ENCODE measurements at regions not wholly inside any gene's neighbourhood (a gene's known extent, or its start where the extent isn't known, plus 50 kb on each side); places are given as distances from the start of the nearest gene placed in this dataset.
A peak's percentile ranks its signal among the peaks of the same experiment; 100 is the strongest.

DNA sequence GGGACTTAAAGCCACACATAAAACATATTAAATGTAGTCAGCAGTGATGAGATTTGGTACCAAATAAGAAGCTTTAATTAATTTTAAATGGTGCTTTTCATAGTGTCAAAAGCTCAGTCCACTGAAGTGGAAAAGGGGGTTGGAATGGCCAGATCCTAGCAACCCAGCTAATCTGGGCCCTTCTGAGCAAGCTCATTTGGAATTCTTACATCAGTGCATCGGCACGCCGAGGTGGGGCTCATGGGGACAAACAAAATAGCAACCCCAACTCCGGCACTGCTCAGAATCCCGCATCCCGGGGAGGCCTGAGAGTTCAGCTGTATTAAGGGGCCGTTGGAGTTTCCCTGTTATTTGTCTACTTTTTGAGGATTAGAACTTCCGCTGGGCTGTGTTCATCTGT lies 526.4 kb downstream of the SOX2 start:
- Histone ChIP-seq H3K27ac (ENCODE audit: low read depth, low read length) (peak overlapping the region; percentile 70), H3K4me3 (ENCODE audit: low read depth, low read length) (no peak overlapping the region), H3K36me3 (ENCODE audit: control insufficient read depth, insufficient read depth, low read length) (no peaks in the 10 kb centered on the region), H3K4me1 (ENCODE audit: control insufficient read depth, insufficient read depth, low read length) (peaks cover 9% of the 10 kb centered on the region), H3K27me3 (ENCODE audit: control insufficient read depth, insufficient read depth, low read length) (no peaks in the 10 kb centered on the region), H3K9me3 (ENCODE audit: control insufficient read depth, insufficient read depth, low read length) (no peaks in the 10 kb centered on the region)
- peak in 3 of 6 donors; percentile 64 to 91 (median 90) for DNase-seq (ENCODE audit: low read depth in 4 of 6, low spot score in 6 of 6)
- 24% methylated on average over 2 of the region's 8 CpGs for WGBS (ENCODE audit: insufficient coverage)

GRCh38 chr3:182239316-182239715 lies 527.6 kb downstream of the SOX2 start:
- peak overlapping the region; percentile 89 for H3K27ac ChIP-seq (ENCODE audit: low read depth, low read length)
- H3K27me3 ChIP-seq (ENCODE audit: control insufficient read depth, insufficient read depth, low read length): no peaks in the 10 kb centered on the region
- no CpG with 5 or more reads among the region's 2 CpGs for WGBS (ENCODE audit: insufficient coverage)
- H3K36me3 ChIP-seq (ENCODE audit: control insufficient read depth, insufficient read depth, low read length): no peaks in the 10 kb centered on the region
- peaks cover 11% of the 10 kb centered on the region for H3K4me1 ChIP-seq (ENCODE audit: control insufficient read depth, insufficient read depth, low read length)
- peak in 2 of 6 donors; percentile 61 to 73 for DNase-seq (ENCODE audit: low read depth in 4 of 6, low spot score in 6 of 6)
- no peaks in the 10 kb centered on the region for H3K9me3 ChIP-seq (ENCODE audit: control insufficient read depth, insufficient read depth, low read length)
- no peak overlapping the region for H3K4me3 ChIP-seq (ENCODE audit: low read depth, low read length)

GRCh38 chr3:182240474-182240873 lies 528.7 kb downstream of the SOX2 start:
- Histone ChIP-seq H3K27ac (ENCODE audit: low read depth, low read length) (peak overlapping the region; percentile 89), H3K27me3 (ENCODE audit: control insufficient read depth, insufficient read depth, low read length) (no peaks in the 10 kb centered on the region), H3K4me3 (ENCODE audit: low read depth, low read length) (no peak overlapping the region), H3K4me1 (ENCODE audit: control insufficient read depth, insufficient read depth, low read length) (peaks cover 13% of the 10 kb centered on the region), H3K9me3 (ENCODE audit: control insufficient read depth, insufficient read depth, low read length) (no peaks in the 10 kb centered on the region), H3K36me3 (ENCODE audit: control insufficient read depth, insufficient read depth, low read length) (no peaks in the 10 kb centered on the region)
- DNase-seq (ENCODE audit: low read depth in 4 of 6, low spot score in 6 of 6): no peak
- 0% methylated on average over 1 of the region's 2 CpGs for WGBS (ENCODE audit: insufficient coverage)

DNA sequence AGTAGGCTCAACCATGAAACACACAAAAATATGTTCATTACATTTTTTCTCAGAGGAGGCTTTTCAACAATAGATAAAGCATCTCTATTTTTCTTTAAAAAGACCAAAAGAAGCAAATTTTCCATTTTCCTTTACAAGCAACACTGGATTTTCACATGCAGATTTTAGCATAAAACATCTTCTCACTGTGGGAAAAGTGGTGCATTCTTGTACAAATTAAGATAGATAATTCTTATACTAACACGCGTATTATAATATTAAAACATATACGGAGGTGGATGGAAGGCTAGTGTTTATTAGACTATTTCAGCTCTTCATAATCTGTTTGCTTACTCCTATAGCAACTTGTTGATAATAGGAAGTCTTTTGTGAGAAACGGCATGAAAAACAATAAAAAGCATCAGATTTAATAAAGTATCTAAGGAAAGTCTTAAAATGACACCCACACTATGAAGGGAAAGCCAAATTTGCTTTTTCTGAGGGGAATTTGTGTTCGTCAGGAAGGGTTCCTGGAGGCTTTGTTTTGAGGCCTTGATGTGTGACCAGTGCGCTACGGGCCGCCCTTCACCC lies 529.6 kb downstream of the SOX2 start:
- H3K9me3 ChIP-seq (ENCODE audit: control insufficient read depth, insufficient read depth, low read length): no peaks in the 10 kb centered on the region
- WGBS (ENCODE audit: insufficient coverage): no CpG with 5 or more reads among the region's 8 CpGs
- DNase-seq (ENCODE audit: low read depth in 4 of 6, low spot score in 6 of 6): no peak
- no peaks in the 10 kb centered on the region for H3K27me3 ChIP-seq (ENCODE audit: control insufficient read depth, insufficient read depth, low read length)
- H3K4me3 ChIP-seq (ENCODE audit: low read depth, low read length): no peak overlapping the region
- peak overlapping the region; percentile 89 for H3K27ac ChIP-seq (ENCODE audit: low read depth, low read length)
- H3K4me1 ChIP-seq (ENCODE audit: control insufficient read depth, insufficient read depth, low read length): peaks cover 13% of the 10 kb centered on the region
- H3K36me3 ChIP-seq (ENCODE audit: control insufficient read depth, insufficient read depth, low read length): no peaks in the 10 kb centered on the region

DNA sequence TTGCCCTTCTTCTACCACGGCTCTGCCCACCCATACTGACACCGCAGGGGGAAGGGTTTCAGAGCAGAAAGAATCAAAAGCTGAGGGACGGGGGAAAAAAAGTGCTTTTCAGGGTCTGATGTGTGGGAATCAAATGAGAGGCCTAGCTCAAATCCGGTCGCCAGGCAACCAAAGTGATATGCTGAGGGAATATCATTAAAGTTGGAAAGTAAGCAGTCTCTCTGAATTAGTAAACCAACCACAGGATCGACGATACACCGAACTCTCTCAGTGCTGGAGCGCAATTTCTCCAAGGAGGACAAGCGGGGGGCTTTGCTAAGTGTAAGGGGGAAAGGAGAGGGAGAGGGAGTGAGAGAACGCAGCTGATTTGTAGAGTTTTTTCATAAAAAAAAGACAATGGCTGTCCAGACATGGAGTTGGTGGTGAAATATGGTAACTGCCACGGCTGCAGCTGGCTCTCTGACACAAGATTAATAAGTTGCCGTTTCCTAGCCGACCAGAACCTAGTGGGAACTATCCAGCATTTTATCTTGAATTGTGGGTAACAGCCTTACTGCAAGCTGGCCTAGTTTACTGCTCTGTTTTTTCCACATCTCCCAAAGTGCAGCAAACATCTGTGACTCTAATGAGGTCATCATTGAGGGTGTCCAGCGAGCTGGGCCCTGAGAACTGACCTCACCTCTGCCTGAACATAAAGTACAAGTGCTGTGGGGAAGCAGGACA lies 530.2 kb downstream of the SOX2 start:
- H3K27me3 ChIP-seq (ENCODE audit: control insufficient read depth, insufficient read depth, low read length): no peaks in the 10 kb centered on the region
- H3K27ac ChIP-seq (ENCODE audit: low read depth, low read length): peak overlapping the region; percentile 89
- WGBS (ENCODE audit: insufficient coverage): 9% methylated on average over 11 of the region's 15 CpGs
- H3K9me3 ChIP-seq (ENCODE audit: control insufficient read depth, insufficient read depth, low read length): no peaks in the 10 kb centered on the region
- H3K36me3 ChIP-seq (ENCODE audit: control insufficient read depth, insufficient read depth, low read length): no peaks in the 10 kb centered on the region
- no peak overlapping the region for H3K4me3 ChIP-seq (ENCODE audit: low read depth, low read length)
- peaks cover 13% of the 10 kb centered on the region for H3K4me1 ChIP-seq (ENCODE audit: control insufficient read depth, insufficient read depth, low read length)
- peak; percentile 79 to 95 (median 84) for DNase-seq (ENCODE audit: low read depth in 4 of 6, low spot score in 6 of 6)

DNA sequence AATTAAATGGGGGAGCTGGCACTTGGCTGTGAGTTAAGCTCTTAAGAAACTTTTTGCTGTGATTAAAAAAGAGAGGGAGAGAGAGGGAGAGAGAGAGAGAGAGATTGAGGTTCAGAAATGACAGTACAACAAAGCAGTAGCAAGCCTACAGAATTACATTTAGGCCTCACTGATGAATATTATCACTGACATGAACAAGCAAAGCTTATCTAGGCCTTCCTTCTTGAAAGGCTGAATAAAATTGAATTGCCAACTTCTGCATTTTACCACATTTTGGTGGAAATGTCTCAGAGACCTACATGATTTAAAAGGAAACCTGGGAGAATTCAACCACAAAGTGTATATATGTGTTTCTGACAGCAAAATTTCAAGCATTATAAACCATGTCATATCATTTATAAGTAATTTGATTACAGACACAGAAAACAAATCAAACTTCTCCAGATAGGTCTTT lies 530.8 kb downstream of the SOX2 start:
- Histone ChIP-seq H3K27ac (ENCODE audit: low read depth, low read length) (peak overlapping the region; percentile 89), H3K4me1 (ENCODE audit: control insufficient read depth, insufficient read depth, low read length) (peaks cover 13% of the 10 kb centered on the region), H3K36me3 (ENCODE audit: control insufficient read depth, insufficient read depth, low read length) (no peaks in the 10 kb centered on the region), H3K9me3 (ENCODE audit: control insufficient read depth, insufficient read depth, low read length) (no peaks in the 10 kb centered on the region), H3K27me3 (ENCODE audit: control insufficient read depth, insufficient read depth, low read length) (no peaks in the 10 kb centered on the region), H3K4me3 (ENCODE audit: low read depth, low read length) (no peak overlapping the region)
- DNase-seq (ENCODE audit: low read depth in 4 of 6, low spot score in 6 of 6): no peak

DNA sequence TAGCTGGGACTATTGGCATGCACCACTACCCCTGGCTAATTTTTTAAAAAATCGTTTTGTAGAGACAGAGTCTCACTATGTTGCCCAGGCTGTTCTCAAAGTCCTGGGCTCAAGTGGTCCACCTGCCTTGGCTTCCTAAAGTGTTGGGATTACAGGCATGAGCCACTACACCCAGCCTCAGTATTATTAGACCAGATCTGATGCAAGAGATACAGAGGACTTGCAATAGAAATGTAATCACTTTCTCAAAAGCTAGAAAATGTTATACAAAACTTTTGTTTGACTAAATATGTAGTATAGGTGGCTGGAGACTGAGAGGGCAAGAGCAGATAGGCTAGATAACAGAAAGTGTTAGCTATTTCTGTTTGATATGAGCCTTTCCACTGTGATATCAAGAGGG lies 531.9 kb downstream of the SOX2 start:
- H3K27ac ChIP-seq (ENCODE audit: low read depth, low read length): peak overlapping the region; percentile 89
- H3K4me1 ChIP-seq (ENCODE audit: control insufficient read depth, insufficient read depth, low read length): peaks cover 13% of the 10 kb centered on the region
- no peaks in the 10 kb centered on the region for H3K27me3 ChIP-seq (ENCODE audit: control insufficient read depth, insufficient read depth, low read length)
- no peaks in the 10 kb centered on the region for H3K9me3 ChIP-seq (ENCODE audit: control insufficient read depth, insufficient read depth, low read length)
- no peak for DNase-seq (ENCODE audit: low read depth in 4 of 6, low spot score in 6 of 6)
- no peaks in the 10 kb centered on the region for H3K36me3 ChIP-seq (ENCODE audit: control insufficient read depth, insufficient read depth, low read length)
- H3K4me3 ChIP-seq (ENCODE audit: low read depth, low read length): no peak overlapping the region
- 50% methylated on average over 1 of the region's 1 CpG for WGBS (ENCODE audit: insufficient coverage)

- WGBS (ENCODE audit: insufficient coverage): 20% methylated on average over 2 of the region's 4 CpGs
- DNase-seq (ENCODE audit: low read depth in 4 of 6, low spot score in 6 of 6): peak in 1 of 6 donors; percentile 74
- no peak overlapping the region for H3K4me3 ChIP-seq (ENCODE audit: low read depth, low read length)
These were observed 532.7 kb downstream of the SOX2 start for GRCh38 chr3:182244222-182244971.

GRCh38 chr3:182245059-182245458 lies 533.3 kb downstream of the SOX2 start:
- Histone ChIP-seq H3K4me1 (ENCODE audit: control insufficient read depth, insufficient read depth, low read length) (peaks cover 13% of the 10 kb centered on the region), H3K27ac (ENCODE audit: low read depth, low read length) (no peak overlapping the region), H3K27me3 (ENCODE audit: control insufficient read depth, insufficient read depth, low read length) (no peaks in the 10 kb centered on the region), H3K9me3 (ENCODE audit: control insufficient read depth, insufficient read depth, low read length) (no peaks in the 10 kb centered on the region), H3K36me3 (ENCODE audit: control insufficient read depth, insufficient read depth, low read length) (no peaks in the 10 kb centered on the region), H3K4me3 (ENCODE audit: low read depth, low read length) (no peak overlapping the region)
- DNase-seq (ENCODE audit: low read depth in 4 of 6, low spot score in 6 of 6): no peak
- 98% methylated on average over 3 of the region's 5 CpGs for WGBS (ENCODE audit: insufficient coverage)

More at GRCh38 chr3:182244222-182244971, 532.7 kb downstream of the SOX2 start:
- Histone ChIP-seq H3K4me1 (ENCODE audit: control insufficient read depth, insufficient read depth, low read length) (peaks cover 13% of the 10 kb centered on the region), H3K9me3 (ENCODE audit: control insufficient read depth, insufficient read depth, low read length) (no peaks in the 10 kb centered on the region), H3K36me3 (ENCODE audit: control insufficient read depth, insufficient read depth, low read length) (no peaks in the 10 kb centered on the region), H3K27ac (ENCODE audit: low read depth, low read length) (peak overlapping the region; percentile 89), H3K27me3 (ENCODE audit: control insufficient read depth, insufficient read depth, low read length) (no peaks in the 10 kb centered on the region)
